AG04450 (cell line): ENCODE measurements at regions not wholly inside any gene's neighbourhood (a gene's known extent, or its start where the extent isn't known, plus 50 kb on each side); places are given as distances from the start of the nearest gene placed in this dataset.
"Not testable (repeated sequence)": the region's sequence is repeated elsewhere in the genome, so short reads cannot be mapped to it uniquely, and the experiment has no call there.

Experiments
- CTCF ChIA-PET: fragments of 300-600, 350-600 bp; formaldehyde crosslinking; extraction: SDS; loops from one replicate; lab custom pipeline; 2022; ENCODE audit warnings: antibody characterized with exemption, inconsistent platforms; lab: Charles Lee
- POLR2A ChIA-PET: fragments of 350-600 bp; formaldehyde crosslinking; extraction: SDS; loops from one replicate; lab custom pipeline; 2021; ENCODE audit warnings: antibody characterized with exemption, inconsistent platforms; lab: Yijun Ruan, JAX
- DNase-seq: peaks from one replicate; pipeline ENCODE4 v3.0.0-alpha.2; 2011; ENCODE audit warnings: low read depth, low spot score
- H3K27ac ChIP-seq: one replicate; pipeline ENCODE4 v1.5.1; 2012; ENCODE audit warnings: low read depth, low read length, control low read depth
- H3K27me3 ChIP-seq: one replicate; pipeline ENCODE4 v1.6.0; 2012; ENCODE audit warnings: low read length; ENCODE audit not compliant: control insufficient read depth, insufficient read depth
- H3K4me3 ChIP-seq: 2 replicates; pipeline ENCODE4 v1.5.1; 2011; ENCODE audit warnings: mild to moderate bottlenecking, low read depth, low read length, control low read depth
- H3K9me3 ChIP-seq: 2 replicates; pipeline ENCODE4 v1.5.1; 2012; ENCODE audit warnings: low read length; ENCODE audit not compliant: control insufficient read depth, insufficient read depth
- CTCF ChIP-seq: IDR thresholded peaks from 2 replicates; pipeline ENCODE4 v1.5.1; 2011; ENCODE audit warnings: low read depth, low read length, control low read depth, inconsistent platforms

GRCh38 chr6:56831334-56831733, 123.6 kb upstream of the BEND6 start:
- POLR2A ChIA-PET = no interaction called here
- DNase-seq = no peak
- Histone ChIP-seq H3K27ac (no peak overlapping the region), H3K4me3 (no peak overlapping the region), H3K9me3 (peaks cover under 1% of the 10 kb centered on the region; the same call in 1 of the 2 replicates), H3K27me3 (no peaks in the 10 kb centered on the region)
- CTCF ChIA-PET = no interaction called here
- TF ChIP-seq CTCF = no peak

GRCh38 chr6:56827908-56828649, 126.8 kb upstream of the BEND6 start:
- no peak overlapping the region for H3K4me3 ChIP-seq
- TF ChIP-seq CTCF = no peak
- ChIA-PET CTCF (interaction anchor here (0.6 to 1.2 kb wide), 4 partner anchors 70 to 193 kb away, joined by 3 to 11 read pairs (median 4); no protein-coding TSS in a partner anchor), POLR2A (interaction anchor here (0.7 kb wide), 1 partner anchor 14 kb away, joined by 7 read pairs; no protein-coding TSS in a partner anchor)
- DNase-seq = no peak
- no peaks in the 10 kb centered on the region for H3K27me3 ChIP-seq
- H3K27ac ChIP-seq = no peak overlapping the region
- H3K9me3 ChIP-seq = no peaks in the 10 kb centered on the region

GRCh38 chr6:56824431-56824830, 130.5 kb upstream of the BEND6 start:
- H3K27me3 ChIP-seq, DNase-seq, POLR2A ChIA-PET, H3K4me3 ChIP-seq, CTCF ChIA-PET, H3K27ac ChIP-seq, H3K9me3 ChIP-seq: not testable (repeated sequence)

- Histone ChIP-seq H3K4me3 (no peak overlapping the region), H3K9me3 (no peaks in the 10 kb centered on the region), H3K27ac (no peak overlapping the region), H3K27me3 (no peaks in the 10 kb centered on the region)
- TF ChIP-seq CTCF = no peak
- ChIA-PET POLR2A (no interaction called here), CTCF (interaction anchor here (1.3 kb wide), 1 partner anchor 30 kb away, joined by 3 read pairs; no protein-coding TSS in a partner anchor)
- DNase-seq = no peak
These were observed 133.9 kb upstream of the BEND6 start for GRCh38 chr6:56821005-56821432.

- DNase-seq = no peak
- Histone ChIP-seq H3K9me3 (no peaks in the 10 kb centered on the region), H3K27me3 (no peaks in the 10 kb centered on the region), H3K4me3 (no peak overlapping the region), H3K27ac (no peak overlapping the region)
- TF ChIP-seq CTCF = no peak
- POLR2A ChIA-PET = interaction anchor here (0.6 kb wide), 1 partner anchor 152 kb away, joined by 3 read pairs; no protein-coding TSS in a partner anchor
- CTCF ChIA-PET = interaction anchor here (1.4 kb wide), 1 partner anchor 182 kb away, joined by 7 read pairs; no protein-coding TSS in a partner anchor
These were observed 134.8 kb upstream of the BEND6 start for GRCh38 chr6:56820060-56820459.
